Brain pericyte (primary cell): ENCODE measurements at regions not wholly inside any gene's neighbourhood (a gene's known extent, or its start where the extent isn't known, plus 50 kb on each side); places are given as distances from the start of the nearest gene placed in this dataset.

Experiments used
- DNase-seq: peaks from one replicate; pipeline ENCODE4 v3.0.0-alpha.2; 2012; ENCODE audit warnings: low read depth, low spot score

DNA sequence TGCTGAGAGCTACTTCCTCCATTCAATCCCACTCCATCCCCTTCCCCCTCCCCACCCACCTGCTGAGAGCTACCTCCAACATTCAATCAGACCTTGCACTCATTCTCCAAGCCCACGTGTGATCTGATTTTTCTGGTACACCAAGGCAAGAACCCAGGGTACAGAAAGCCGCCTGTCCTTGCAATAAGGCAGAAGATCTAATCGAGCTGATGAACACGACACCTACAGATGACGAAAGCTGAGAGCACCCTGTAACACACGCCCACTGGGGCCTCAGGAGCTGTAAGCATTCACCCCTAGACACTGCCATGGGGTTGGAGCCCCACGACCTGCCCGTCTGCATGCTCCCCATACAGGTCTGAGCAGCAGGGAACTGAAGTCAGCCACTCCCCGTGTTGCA lies 58.3 kb downstream of the TRIML1 start:
- no peak for DNase-seq

- no peak for DNase-seq
These were observed 59.9 kb downstream of the TRIML1 start for GRCh38 chr4:188198982-188199792.

- DNase-seq = no peak
These were observed 62.6 kb downstream of the TRIML1 start for GRCh38 chr4:188201851-188202250.

GRCh38 chr4:188206783-188207182 lies 67.5 kb downstream of the TRIML1 start:
- DNase-seq = no peak

DNA sequence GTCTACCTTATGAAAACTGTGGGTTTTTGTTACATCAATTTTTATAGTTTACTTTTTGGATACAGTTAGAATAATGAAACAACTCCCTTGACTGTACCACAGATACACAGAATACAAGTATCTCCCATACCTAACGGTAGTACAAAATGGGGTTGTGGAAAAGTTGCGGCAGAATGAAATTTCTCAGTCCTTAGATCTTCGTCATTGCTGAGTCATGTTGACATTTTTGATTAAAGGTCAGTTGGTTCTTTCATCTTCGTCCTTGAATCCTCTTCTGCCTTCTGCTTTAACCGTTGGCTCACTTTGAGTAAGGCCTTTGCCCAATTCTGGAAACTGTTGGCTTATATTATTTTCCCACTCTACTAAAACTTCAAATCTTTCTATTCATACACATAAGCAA lies 75.6 kb downstream of the TRIML1 start:
- DNase-seq = no peak

DNA sequence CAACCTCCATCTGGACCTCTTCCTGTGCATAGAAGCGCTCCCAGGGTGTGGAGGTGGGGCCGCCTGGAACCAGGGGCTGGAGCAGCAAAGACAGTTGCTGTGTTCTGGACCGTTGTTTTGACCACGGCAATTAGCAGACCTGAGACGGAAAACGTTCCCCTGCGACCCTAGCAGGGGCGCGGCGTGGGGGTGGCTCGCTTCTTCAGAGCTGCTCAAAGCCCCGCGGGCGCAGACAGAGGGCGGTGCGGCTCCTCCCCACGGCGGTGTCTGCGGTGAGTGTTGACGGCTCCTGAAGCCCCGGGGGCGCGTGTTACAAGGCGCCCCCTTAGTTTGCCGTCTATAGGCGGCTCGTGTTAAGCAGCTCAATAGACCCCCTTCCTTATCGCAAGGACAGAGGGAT lies 79.2 kb downstream of the TRIML1 start:
- DNase-seq = no peak

- DNase-seq = no peak
These were observed 80.8 kb downstream of the TRIML1 start for GRCh38 chr4:188220006-188220405.

GRCh38 chr4:188221090-188221489 lies 81.8 kb downstream of the TRIML1 start:
- DNase-seq = no peak

- DNase-seq = no peak
These were observed 89.0 kb downstream of the TRIML1 start for GRCh38 chr4:188228279-188228678.

DNA sequence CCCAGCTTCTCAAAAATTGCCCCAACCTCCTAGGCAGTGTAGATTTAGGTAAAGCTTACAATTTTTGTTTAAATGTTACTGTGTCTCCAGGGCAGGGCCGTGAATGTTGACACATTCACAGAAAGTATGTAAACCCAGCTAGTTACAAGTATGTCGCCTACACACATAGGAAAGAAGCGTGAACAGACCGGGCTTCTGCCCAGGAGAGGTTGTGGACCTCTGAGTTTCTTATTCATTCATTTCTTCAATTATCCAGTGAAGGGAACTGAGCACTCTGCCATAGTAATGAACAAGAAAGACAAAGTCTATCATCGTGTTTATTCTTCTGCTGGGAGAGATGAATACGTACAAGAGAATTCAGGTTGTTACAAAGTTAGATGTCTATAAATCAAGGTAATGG lies 93.2 kb downstream of the TRIML1 start:
- DNase-seq = no peak

- no peak for DNase-seq
These were observed 102.8 kb downstream of the TRIML1 start for GRCh38 chr4:188242041-188242440.

DNA sequence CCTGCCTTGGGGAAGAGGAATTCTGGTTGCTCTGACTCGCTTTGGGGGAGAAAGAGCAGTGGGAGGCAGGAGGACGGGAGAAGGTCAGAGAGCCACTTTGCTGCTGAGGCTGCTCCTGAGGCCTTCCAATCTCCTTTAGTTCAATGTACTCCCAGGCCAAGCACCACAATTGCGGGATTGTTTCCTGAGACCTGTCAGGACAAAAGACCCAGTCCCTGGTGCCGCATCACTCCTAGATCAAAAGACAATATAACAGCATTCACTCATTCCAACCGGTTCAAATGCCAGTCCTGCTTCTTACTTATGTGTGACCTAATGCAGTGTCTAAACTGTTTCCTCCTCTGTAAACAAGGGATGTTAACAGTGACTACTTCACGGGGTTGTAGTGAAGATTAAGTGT lies 106.4 kb downstream of the TRIML1 start:
- no peak for DNase-seq

- no peak for DNase-seq
These were observed 107.2 kb downstream of the TRIML1 start for GRCh38 chr4:188246488-188246887.

- DNase-seq = no peak
These were observed 115.0 kb downstream of the TRIML1 start for GRCh38 chr4:188254211-188254610.

DNA sequence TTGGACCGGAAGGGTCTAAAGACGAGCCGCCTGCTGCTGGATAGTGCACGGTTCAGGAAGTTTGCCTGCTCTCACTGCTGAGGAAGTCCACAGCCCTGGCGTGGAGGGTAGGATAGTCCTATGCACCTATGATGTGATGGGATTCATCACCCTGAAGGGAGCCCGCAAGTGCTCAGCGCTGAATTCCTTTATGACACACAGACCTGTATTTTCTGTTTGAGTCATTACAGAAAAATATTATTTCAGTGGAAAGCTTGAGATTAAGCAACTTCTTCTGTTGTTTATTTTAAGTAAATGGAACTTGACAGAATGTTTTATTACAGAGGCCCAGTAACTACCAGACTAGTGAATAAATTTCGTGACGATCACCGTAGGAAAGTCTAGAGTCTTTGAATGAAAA lies 123.2 kb downstream of the TRIML1 start:
- DNase-seq = no peak

- DNase-seq = no peak
These were observed 124.1 kb downstream of the TRIML1 start for GRCh38 chr4:188263321-188263720.

GRCh38 chr4:188266386-188266785 lies 127.1 kb downstream of the TRIML1 start:
- no peak for DNase-seq

DNA sequence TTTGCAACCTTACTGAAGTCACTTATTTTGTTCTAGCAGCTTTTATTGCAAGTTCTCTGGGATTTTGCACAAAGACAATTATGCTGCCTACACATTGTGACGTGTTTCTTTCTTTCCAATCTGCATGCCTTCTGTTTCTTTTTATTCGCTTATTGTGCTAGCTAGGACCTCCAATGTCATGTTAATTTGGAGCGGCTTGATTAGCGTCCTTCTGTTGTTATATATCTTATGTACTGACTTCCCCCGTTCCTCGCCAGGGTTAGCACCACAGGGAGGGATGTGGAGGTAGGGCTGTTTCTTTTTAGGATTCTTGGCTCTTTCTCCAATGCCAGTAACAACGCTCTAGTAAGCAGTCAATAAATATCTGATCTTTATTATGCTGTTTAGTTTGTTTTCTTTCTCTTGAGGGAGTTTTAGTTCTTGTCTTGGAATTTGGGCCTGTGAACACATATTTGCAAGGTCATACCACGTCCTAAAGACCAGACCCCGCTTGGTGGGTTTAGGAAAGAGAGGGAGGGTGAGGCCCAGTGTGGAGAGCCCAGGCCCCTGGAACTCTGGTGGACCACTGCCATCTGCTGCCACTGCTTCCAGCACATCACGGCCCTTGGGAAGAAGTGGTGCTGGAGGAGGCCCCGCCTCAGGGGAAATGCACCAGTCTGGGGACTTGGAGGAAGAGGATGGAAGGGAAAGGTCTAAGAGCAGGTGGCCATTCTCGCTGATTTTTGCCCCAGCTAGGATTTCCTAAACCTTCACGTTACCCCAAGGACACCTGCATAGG lies 129.1 kb downstream of the TRIML1 start:
- DNase-seq = no peak

- DNase-seq = no peak
These were observed 131.2 kb downstream of the TRIML1 start for GRCh38 chr4:188270273-188271069.

- DNase-seq = no peak
These were observed 136.4 kb downstream of the TRIML1 start for GRCh38 chr4:188275686-188276085.

GRCh38 chr4:188279184-188279583 lies 139.9 kb downstream of the TRIML1 start:
- DNase-seq = no peak
